Neuronal stem cell (in vitro differentiated cells): ENCODE measurements at regions not wholly inside any gene's neighbourhood (a gene's known extent, or its start where the extent isn't known, plus 50 kb on each side); places are given as distances from the start of the nearest gene placed in this dataset.

ENCODE experiments used
- DNase-seq: peaks from one replicate; pipeline ENCODE4 v3.0.0-alpha.2; 2013; ENCODE audit warnings: low spot score
- H2AFZ ChIP-seq: one replicate; pipeline ENCODE4 v1.6.1; 2013; ENCODE audit warnings: mild to moderate bottlenecking, low read length, inconsistent platforms
- H2AK5ac ChIP-seq: 2 replicates; pipeline ENCODE4 v1.6.1; 2013; ENCODE audit warnings: low read depth, mild to moderate bottlenecking, inconsistent platforms, low read length, moderate library complexity, mixed read lengths
- H2BK120ac ChIP-seq: 2 replicates; pipeline ENCODE4 v1.6.1; 2013; ENCODE audit warnings: low read depth, mild to moderate bottlenecking, inconsistent platforms, low read length, moderate library complexity, mixed read lengths
- H2BK12ac ChIP-seq: one replicate; pipeline ENCODE4 v1.6.1; 2013; ENCODE audit warnings: low read length, inconsistent platforms
- H2BK15ac ChIP-seq: 2 replicates; pipeline ENCODE4 v1.6.1; 2013; ENCODE audit warnings: mild to moderate bottlenecking, low read length, inconsistent platforms, mixed read lengths
- H2BK5ac ChIP-seq: one replicate; pipeline ENCODE4 v1.6.1; 2013; ENCODE audit warnings: inconsistent platforms, mild to moderate bottlenecking, low read length, moderate library complexity
- H3K14ac ChIP-seq: one replicate; pipeline ENCODE4 v1.6.1; 2013; ENCODE audit warnings: low read length, inconsistent platforms
- H3K18ac ChIP-seq: 2 replicates; pipeline ENCODE4 v1.6.1; 2013; ENCODE audit warnings: low read length, inconsistent platforms
- H3K23ac ChIP-seq: 2 replicates; pipeline ENCODE4 v1.6.1; 2013; ENCODE audit warnings: low read depth, mild to moderate bottlenecking, mixed read lengths, low read length, inconsistent platforms; ENCODE audit not compliant: poor library complexity
- H3K27ac ChIP-seq: replicated peaks from 3 replicates; pipeline ENCODE4 v1.5.1; 2013; ENCODE audit warnings: low read length, inconsistent platforms
- H3K27me3 ChIP-seq, 3 experiments: 2 replicates each; pipeline ENCODE4 v1.6.1; 2013; ENCODE audit warnings: low read length in 3 of 3, mild to moderate bottlenecking in 2 of 3, inconsistent platforms in 1 of 3, low read depth in 1 of 3, mixed read lengths in 1 of 3, moderate library complexity in 1 of 3; ENCODE audit not compliant: control insufficient read depth in 3 of 3, insufficient read depth in 3 of 3
- H3K36me3 ChIP-seq, 2 donors: replicated peaks in 1 of 2; 2 replicates each; pipeline ENCODE4 v1.6.1; 2013; ENCODE audit warnings: low read length in 2 of 2; ENCODE audit not compliant: control insufficient read depth in 2 of 2, insufficient read depth in 2 of 2
- H3K4ac ChIP-seq: 2 replicates; pipeline ENCODE4 v1.6.1; 2013; ENCODE audit warnings: inconsistent platforms, mild to moderate bottlenecking, low read length, moderate library complexity
- H3K4me1 ChIP-seq, 2 donors: 1 replicate in 1 of 2; 2 replicates in 1 of 2; pipeline ENCODE4 v1.6.1; 2013; ENCODE audit warnings: low read length in 2 of 2, low read depth in 1 of 2; ENCODE audit not compliant: control insufficient read depth in 2 of 2, insufficient read depth in 1 of 2
- H3K4me2 ChIP-seq: one replicate; pipeline ENCODE4 v1.6.1; 2013; ENCODE audit warnings: mild to moderate bottlenecking, low read length, inconsistent platforms; ENCODE audit not compliant: insufficient read depth, poor library complexity, severe bottlenecking
- H3K4me3 ChIP-seq, 2 donors: 2 replicates each; pipeline ENCODE4 v1.5.1; 2013; ENCODE audit warnings: low read length in 2 of 2, mild to moderate bottlenecking in 2 of 2, inconsistent platforms in 1 of 2, moderate library complexity in 1 of 2
- H3K79me1 ChIP-seq: one replicate; pipeline ENCODE4 v1.6.1; 2013; ENCODE audit warnings: low read depth, mild to moderate bottlenecking, inconsistent platforms, low read length, moderate library complexity
- H3K9ac ChIP-seq: one replicate; pipeline ENCODE4 v1.6.1; 2013; ENCODE audit warnings: mild to moderate bottlenecking, low read depth, low read length, inconsistent platforms; ENCODE audit not compliant: poor library complexity
- H3K9me3 ChIP-seq, 2 donors: replicated peaks in 1 of 2; 2 replicates each; pipeline versions ENCODE3 to v1.6.1; 2013; ENCODE audit warnings: low read length in 2 of 2, mild to moderate bottlenecking in 2 of 2, inconsistent platforms in 1 of 2, low read depth in 1 of 2, mixed read lengths in 1 of 2, moderate library complexity in 1 of 2; ENCODE audit not compliant: control insufficient read depth in 2 of 2, insufficient read depth in 1 of 2
- H4K8ac ChIP-seq: one replicate; pipeline ENCODE4 v1.6.1; 2013; ENCODE audit warnings: low read depth, mild to moderate bottlenecking, inconsistent platforms, low read length, moderate library complexity
- H4K91ac ChIP-seq: one replicate; pipeline ENCODE4 v1.6.1; 2013; ENCODE audit warnings: low read length, low read depth, mild to moderate bottlenecking, inconsistent platforms; ENCODE audit not compliant: poor library complexity
- WGBS, 2 donors: extraction: QIAGEN DNeasy Blood & Tissue Kit; methylation state at CpG; one replicate each; pipeline ENCODE4 v1.1.7; 2013; ENCODE audit warnings: missing lambda C conversion rate in 2 of 2, mixed read lengths in 1 of 2; ENCODE audit not compliant: insufficient read length in 2 of 2, insufficient replicate concordance in 1 of 2; ENCODE audit errors: extremely low coverage in 2 of 2; 5-methylcytosine and 5-hydroxymethylcytosine counted together

DNA sequence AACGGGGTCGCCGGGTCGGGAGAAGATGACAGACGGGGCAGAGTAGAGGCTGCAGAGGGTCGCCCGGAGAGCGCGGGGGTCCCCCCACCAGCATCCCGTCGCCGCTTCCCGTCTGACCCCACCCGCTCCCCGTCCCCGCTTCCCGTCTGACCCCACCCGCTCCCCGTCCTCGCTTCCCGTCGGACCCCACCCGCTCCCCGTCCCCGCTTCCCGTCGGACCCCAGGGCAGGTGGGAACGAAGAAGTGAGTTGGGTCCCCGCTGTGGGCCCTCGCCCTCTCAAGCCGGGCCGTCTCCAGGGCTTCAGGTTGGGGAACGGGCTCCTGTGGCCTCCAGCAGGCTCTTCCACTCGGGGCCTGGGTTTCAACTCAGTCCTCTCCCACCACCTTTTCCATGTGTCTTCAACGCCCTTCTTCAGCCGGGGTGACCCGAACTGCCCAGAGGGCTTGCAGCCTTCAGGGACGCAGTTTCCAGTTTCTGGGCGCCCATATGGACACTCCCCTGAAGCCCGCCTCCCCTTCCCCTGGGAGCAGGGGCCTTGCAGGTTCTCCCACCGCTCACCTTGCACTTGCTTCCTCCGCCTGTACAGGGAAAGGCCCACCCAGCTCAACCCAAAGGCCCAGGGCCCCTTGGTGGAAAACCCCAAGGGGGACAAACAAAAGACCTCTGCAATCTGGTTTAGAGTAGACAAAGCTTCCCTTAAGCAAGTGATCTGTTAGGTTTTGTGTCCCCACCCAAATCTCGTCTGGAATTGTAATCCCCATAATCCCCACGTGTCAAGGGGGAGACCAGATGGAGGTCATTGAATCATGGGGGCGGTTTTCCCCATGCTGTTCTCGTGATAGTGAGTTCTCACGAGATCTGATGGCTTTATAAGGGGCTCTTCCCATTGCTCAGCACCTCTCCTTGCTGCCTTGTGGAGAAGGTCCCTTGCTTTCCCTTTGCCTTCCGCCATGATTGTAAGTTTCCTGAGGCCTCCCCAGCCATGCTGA, 66.5 kb downstream of the TNFAIP2 start:
- Histone ChIP-seq H2BK12ac (no peak overlapping the region), H3K23ac (no peak overlapping the region), H2BK15ac (peak overlapping the region; percentile 94), H4K8ac (peak overlapping the region; percentile 31), H2AK5ac (peak overlapping the region; percentile 89), H3K79me1 (no peaks in the 10 kb centered on the region), H2AFZ (no peak overlapping the region), H3K4ac (no peak overlapping the region), H3K18ac (peak overlapping the region; percentile 89), H3K27ac (no peak overlapping the region), H4K91ac (no peak overlapping the region), H3K27me3 (peaks cover 2 to 66% (median 13%) of the 10 kb centered on the region in 3 experiments), H2BK5ac (no peak overlapping the region), H3K14ac (peak overlapping the region; percentile 15), H2BK120ac (no peak overlapping the region), H3K4me2 (peak overlapping the region; percentile 94), H3K4me1 (peaks cover 4 to 18% of the 10 kb centered on the region in 2 donors), H3K9ac (peak overlapping the region; percentile 38), H3K36me3 (no peaks in the 10 kb centered on the region), H3K9me3 (peaks cover 0 to 7% of the 10 kb centered on the region in 2 donors), H3K4me3 (peak overlapping the region in 1 of 2 donors; percentile 76)
- WGBS, 2 donors: no CpG with 5 or more reads among the region's 48 CpGs
- no peak for DNase-seq

DNA sequence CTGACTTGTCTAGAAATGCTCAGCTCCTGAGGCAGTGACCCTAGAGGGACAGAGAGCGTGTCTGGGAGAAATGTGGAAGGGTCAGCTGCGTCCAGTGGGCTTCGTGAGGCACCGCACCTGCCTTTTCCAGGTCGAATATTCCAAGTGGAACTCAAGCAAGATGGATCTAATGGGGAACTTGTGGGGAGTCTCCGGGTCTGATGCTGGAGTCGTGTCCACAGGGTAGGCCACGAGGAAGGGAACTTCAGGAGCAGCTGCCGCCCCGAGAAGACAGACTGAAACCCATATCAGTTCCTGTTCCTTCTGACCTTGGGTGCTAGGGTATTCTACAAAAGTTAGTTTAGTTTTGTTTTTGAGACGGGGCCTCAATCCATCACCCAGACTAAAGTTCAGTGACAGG, 67.5 kb downstream of the TNFAIP2 start:
- Histone ChIP-seq H3K9me3 (peaks cover 0 to 7% of the 10 kb centered on the region in 2 donors), H3K4me2 (no peak overlapping the region), H3K9ac (no peak overlapping the region), H4K91ac (no peak overlapping the region), H3K27me3 (peaks cover 2 to 66% (median 13%) of the 10 kb centered on the region in 3 experiments), H2BK5ac (no peak overlapping the region), H2BK15ac (no peak overlapping the region), H2BK120ac (no peak overlapping the region), H3K23ac (no peak overlapping the region), H2BK12ac (no peak overlapping the region), H2AK5ac (no peak overlapping the region), H3K79me1 (no peaks in the 10 kb centered on the region), H4K8ac (no peak overlapping the region), H3K4me1 (peaks cover 4 to 17% of the 10 kb centered on the region in 2 donors), H3K4me3 (no peak overlapping the region), H3K36me3 (no peaks in the 10 kb centered on the region), H3K4ac (no peak overlapping the region), H3K14ac (no peak overlapping the region), H3K27ac (no peak overlapping the region), H3K18ac (no peak overlapping the region), H2AFZ (no peak overlapping the region)
- WGBS, 2 donors: no CpG with 5 or more reads among the region's 11 CpGs
- no peak for DNase-seq

DNA sequence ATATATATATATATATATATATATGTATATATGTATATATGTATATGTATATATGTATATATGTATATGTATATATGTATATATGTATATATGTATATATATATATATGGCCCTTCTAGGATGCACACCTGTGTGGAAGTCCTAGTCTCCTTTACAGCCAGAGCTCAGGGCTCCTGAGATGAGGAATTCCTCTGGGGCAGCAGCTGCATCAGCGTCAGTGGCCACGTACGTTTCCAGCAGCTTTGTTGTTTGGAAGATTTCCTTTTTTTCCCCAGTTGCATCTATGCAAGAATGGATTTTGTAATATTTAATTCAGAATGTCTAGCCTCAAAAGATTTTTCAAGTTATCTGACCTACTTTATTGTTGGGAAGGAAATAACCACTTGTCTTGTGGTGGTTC, 68.6 kb downstream of the TNFAIP2 start:
- H2AFZ ChIP-seq: no peak overlapping the region
- H3K4me3 ChIP-seq: no peak overlapping the region
- no peak overlapping the region for H3K18ac ChIP-seq
- no peak overlapping the region for H3K9ac ChIP-seq
- H3K4ac ChIP-seq: no peak overlapping the region
- H2BK15ac ChIP-seq: no peak overlapping the region
- no peak overlapping the region for H3K4me2 ChIP-seq
- H3K79me1 ChIP-seq: no peaks in the 10 kb centered on the region
- no peak overlapping the region for H2BK12ac ChIP-seq
- no CpG with 5 or more reads among the region's 3 CpGs for WGBS, 2 donors
- H3K4me1 ChIP-seq: peaks cover 3 to 12% of the 10 kb centered on the region in 2 donors
- H4K8ac ChIP-seq: no peak overlapping the region
- H3K36me3 ChIP-seq: no peaks in the 10 kb centered on the region
- no peak overlapping the region for H2AK5ac ChIP-seq
- no peak overlapping the region for H2BK120ac ChIP-seq
- H3K23ac ChIP-seq: no peak overlapping the region
- H3K14ac ChIP-seq: no peak overlapping the region
- H2BK5ac ChIP-seq: no peak overlapping the region
- H4K91ac ChIP-seq: no peak overlapping the region
- H3K27me3 ChIP-seq: peaks cover 2 to 59% (median 13%) of the 10 kb centered on the region in 3 experiments
- H3K9me3 ChIP-seq: peaks cover 0 to 7% of the 10 kb centered on the region in 2 donors
- DNase-seq: no peak
- no peak overlapping the region for H3K27ac ChIP-seq

DNA sequence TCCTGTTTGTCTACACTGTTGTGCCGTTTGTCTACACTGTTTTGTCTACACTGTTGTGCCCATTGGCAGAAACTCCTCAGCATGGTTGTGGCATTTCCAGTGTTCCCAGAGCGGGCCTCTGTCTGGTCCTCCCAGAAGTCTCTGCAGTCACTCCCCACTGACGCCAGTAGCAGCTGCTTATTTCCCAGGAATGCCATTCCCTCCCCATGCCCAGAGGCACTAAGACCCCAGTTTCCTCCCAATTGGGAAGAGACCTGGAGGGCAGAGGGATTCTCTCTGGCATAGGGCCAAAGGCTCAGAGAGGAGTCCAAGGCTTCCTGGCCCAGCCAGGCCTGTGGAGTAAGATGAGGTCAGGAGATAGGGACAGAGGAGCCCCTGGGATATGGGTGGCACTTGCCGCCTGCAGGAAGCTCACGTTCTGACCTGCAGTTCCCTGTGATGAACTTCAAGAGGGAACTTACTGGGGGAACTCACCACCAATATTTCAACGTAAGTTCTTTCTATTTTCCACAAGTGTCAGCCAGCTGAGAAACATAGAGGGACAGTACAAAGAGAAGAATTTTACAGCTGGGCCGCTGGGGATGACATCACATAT, 69.1 kb downstream of the TNFAIP2 start:
- Histone ChIP-seq H3K36me3 (no peaks in the 10 kb centered on the region), H3K4me3 (no peak overlapping the region), H2BK120ac (no peak overlapping the region), H4K8ac (no peak overlapping the region), H3K9me3 (peaks cover 0 to 7% of the 10 kb centered on the region in 2 donors), H3K4ac (no peak overlapping the region), H2AK5ac (no peak overlapping the region), H3K27ac (no peak overlapping the region), H2BK12ac (no peak overlapping the region), H3K27me3 (peaks cover 2 to 54% (median 13%) of the 10 kb centered on the region in 3 experiments), H3K4me1 (peaks cover 0 to 8% of the 10 kb centered on the region in 2 donors), H2BK15ac (no peak overlapping the region), H3K4me2 (no peak overlapping the region), H3K9ac (no peak overlapping the region), H3K18ac (no peak overlapping the region), H3K23ac (peak overlapping the region; percentile 30), H3K14ac (no peak overlapping the region), H2BK5ac (no peak overlapping the region), H4K91ac (no peak overlapping the region), H3K79me1 (no peaks in the 10 kb centered on the region), H2AFZ (no peak overlapping the region)
- no CpG with 5 or more reads among the region's 7 CpGs for WGBS, 2 donors
- no peak for DNase-seq
